IMR-90 (cell line): ENCODE measurements at regions not wholly inside any gene's neighbourhood (a gene's known extent, or its start where the extent isn't known, plus 50 kb on each side); places are given as distances from the start of the nearest gene placed in this dataset.

ENCODE experiments used
- ATAC-seq: fragments of 200-7000 bp; cut with Tn5 transposase; 2 replicates; pipeline ENCODE4 v1.9.1; 2020; ENCODE audit warnings: low read depth, mild to moderate bottlenecking, moderate library complexity
- BruUV-seq: library from RNA; stranded (reverse); fragments of 400-500 nt; replicated peaks from 2 replicates; lab custom pipeline; 2021; lab: Mats Ljungman, UMichigan
- CTCF ChIA-PET: fragments of 300-600 bp; formaldehyde crosslinking; extraction: SDS; loops from one replicate; lab custom pipeline; 2021; ENCODE audit warnings: antibody characterized with exemption; lab: Yijun Ruan, JAX
- POLR2A ChIA-PET: fragments of 300-600 bp; sonication (Branson Sonifier 250); formaldehyde crosslinking; loops from one replicate; lab custom pipeline; 2022; ENCODE audit warnings: antibody characterized with exemption; ENCODE audit not compliant: unreplicated experiment; lab: Charles Lee
- DNase-seq: peaks from one replicate; pipeline ENCODE4 v3.0.0; 2013
- H2AFZ ChIP-seq: replicated peaks from 2 replicates; pipeline ENCODE3; 2013; ENCODE audit warnings: low read length, mild to moderate bottlenecking; ENCODE audit not compliant: poor library complexity
- H2AK5ac ChIP-seq: 2 replicates; pipeline ENCODE4 v1.6.1; 2013; ENCODE audit warnings: low read depth, low read length, inconsistent platforms
- H2AK9ac ChIP-seq: replicated peaks from 2 replicates; pipeline ENCODE3; 2013; ENCODE audit warnings: mild to moderate bottlenecking, low read depth, low read length, moderate library complexity; ENCODE audit not compliant: poor library complexity
- H2BK120ac ChIP-seq: 2 replicates; pipeline ENCODE4 v1.6.1; 2013; ENCODE audit warnings: low read depth, low read length, inconsistent platforms
- H2BK15ac ChIP-seq: 3 replicates; pipeline ENCODE4 v1.6.1; 2013; ENCODE audit warnings: low read depth, low read length, inconsistent platforms
- H2BK20ac ChIP-seq: 2 replicates; pipeline ENCODE4 v1.6.1; 2013; ENCODE audit warnings: low read depth, mild to moderate bottlenecking, inconsistent platforms, low read length, moderate library complexity
- H2BK5ac ChIP-seq: 2 replicates; pipeline ENCODE4 v1.6.1; 2013; ENCODE audit warnings: mild to moderate bottlenecking, low read depth, low read length, inconsistent platforms; ENCODE audit not compliant: poor library complexity, severe bottlenecking
- H3K14ac ChIP-seq: replicated peaks from 2 replicates; pipeline ENCODE4 v1.6.1; 2013; ENCODE audit warnings: low read depth, low read length, inconsistent platforms
- H3K18ac ChIP-seq: 2 replicates; pipeline ENCODE4 v1.6.1; 2013; ENCODE audit warnings: low read depth, low read length, control low read depth
- H3K23ac ChIP-seq: 2 replicates; pipeline ENCODE4 v1.6.1; 2013; ENCODE audit warnings: low read depth, low read length, inconsistent platforms
- H3K27ac ChIP-seq: 2 replicates; pipeline ENCODE4 v1.5.1; 2013; ENCODE audit warnings: mild to moderate bottlenecking, control low read depth, low read length; ENCODE audit not compliant: insufficient read depth
- H3K27me3 ChIP-seq: 2 replicates; pipeline ENCODE4 v1.6.1; 2013; ENCODE audit warnings: low read length; ENCODE audit not compliant: control insufficient read depth, insufficient read depth
- H3K36me3 ChIP-seq: 2 replicates; pipeline ENCODE4 v1.6.1; 2013; ENCODE audit warnings: low read length, mixed read lengths; ENCODE audit not compliant: control insufficient read depth, insufficient read depth
- H3K4ac ChIP-seq: 2 replicates; pipeline ENCODE4 v1.6.1; 2013; ENCODE audit warnings: low read depth, low read length, inconsistent platforms
- H3K4me1 ChIP-seq: 2 replicates; pipeline ENCODE4 v1.6.1; 2013; ENCODE audit warnings: low read length, mixed read lengths; ENCODE audit not compliant: control insufficient read depth, insufficient read depth
- H3K4me2 ChIP-seq: 2 replicates; pipeline ENCODE4 v1.6.1; 2013; ENCODE audit warnings: low read depth, mild to moderate bottlenecking, control low read depth, low read length, moderate library complexity
- H3K4me3 ChIP-seq: 2 replicates; pipeline ENCODE4 v1.5.1; 2013; ENCODE audit warnings: low read depth, mild to moderate bottlenecking, control low read depth, low read length, moderate library complexity; ENCODE audit not compliant: insufficient read depth
- H3K56ac ChIP-seq: 2 replicates; pipeline ENCODE4 v1.6.1; 2013; ENCODE audit warnings: low read length, inconsistent platforms; ENCODE audit not compliant: insufficient read depth; ENCODE audit errors: extremely low read depth
- H3K79me1 ChIP-seq, 2 experiments: 2 replicates each; pipeline ENCODE4 v1.6.1; 2013; ENCODE audit warnings: low read length in 2 of 2, inconsistent platforms in 1 of 2, low read depth in 1 of 2
- H3K9ac ChIP-seq: 2 replicates; pipeline ENCODE4 v1.6.1; 2013; ENCODE audit warnings: low read depth, low read length, control low read depth
- H3K9me1 ChIP-seq: 2 replicates; pipeline ENCODE4 v1.6.1; 2013; ENCODE audit warnings: low read length, inconsistent platforms; ENCODE audit not compliant: insufficient read depth
- H3K9me3 ChIP-seq: 2 replicates; pipeline ENCODE4 v1.6.1; 2013; ENCODE audit warnings: low read length; ENCODE audit not compliant: control insufficient read depth, insufficient read depth
- H4K20me1 ChIP-seq: 2 replicates; pipeline ENCODE4 v1.6.1; 2013; ENCODE audit warnings: low read length, inconsistent platforms; ENCODE audit not compliant: insufficient read depth
- H4K5ac ChIP-seq: 2 replicates; pipeline ENCODE4 v1.6.1; 2013; ENCODE audit warnings: mild to moderate bottlenecking, low read depth, low read length, control low read depth
- H4K8ac ChIP-seq, 2 experiments: 2 replicates each; pipeline ENCODE4 v1.6.1; 2013; ENCODE audit warnings: low read depth in 2 of 2, low read length in 2 of 2, control low read depth in 1 of 2, inconsistent platforms in 1 of 2
- H4K91ac ChIP-seq: 2 replicates; pipeline ENCODE4 v1.6.1; 2013; ENCODE audit warnings: low read depth, low read length, inconsistent platforms; ENCODE audit not compliant: insufficient read depth
- BHLHE40 ChIP-seq: fragments of 150-350 bp; IDR thresholded peaks from 2 replicates; pipeline ENCODE4 v1.6.1; 2016; ENCODE audit warnings: mild to moderate bottlenecking, low read depth, low read length
- CEBPB ChIP-seq: IDR thresholded peaks from 2 replicates; pipeline ENCODE4 v1.6.1; 2012; ENCODE audit warnings: low read depth, low read length, improper control_type of control experiment
- CHD1 ChIP-seq: IDR thresholded peaks from 2 replicates; pipeline ENCODE4 v1.6.1; 2012; ENCODE audit warnings: low read depth, low read length, improper control_type of control experiment
- FOS ChIP-seq: fragments of 150-350 bp; IDR thresholded peaks from 2 replicates; pipeline ENCODE4 v1.6.1; 2016; ENCODE audit warnings: low read depth, low read length
- MAFK ChIP-seq: IDR thresholded peaks from 2 replicates; pipeline ENCODE4 v1.6.1; 2012; ENCODE audit warnings: low read depth, low read length, improper control_type of control experiment
- MAZ ChIP-seq: IDR thresholded peaks from 2 replicates; pipeline ENCODE4 v1.6.1; 2012; ENCODE audit warnings: low read depth, mild to moderate bottlenecking, low read length, improper control_type of control experiment, moderate library complexity, borderline replicate concordance
- MXI1 ChIP-seq: IDR thresholded peaks from 2 replicates; pipeline ENCODE4 v1.6.1; 2012; ENCODE audit warnings: low read depth, mild to moderate bottlenecking, low read length, moderate library complexity, borderline replicate concordance
- NFE2L2 ChIP-seq: fragments of 150-350 bp; IDR thresholded peaks from 2 replicates; pipeline ENCODE4 v1.6.1; 2016; ENCODE audit warnings: low read depth, mild to moderate bottlenecking, low read length
- POLR2A ChIP-seq: IDR thresholded peaks from 2 replicates; pipeline ENCODE4 v1.6.1; 2012; ENCODE audit warnings: mild to moderate bottlenecking, low read depth, low read length
- RAD21 ChIP-seq: IDR thresholded peaks from 2 replicates; pipeline ENCODE4 v1.6.1; 2012; ENCODE audit warnings: low read length, improper control_type of control experiment
- RCOR1 ChIP-seq: IDR thresholded peaks from 2 replicates; pipeline ENCODE4 v1.6.1; 2012; ENCODE audit warnings: mild to moderate bottlenecking, low read length, improper control_type of control experiment; ENCODE audit not compliant: insufficient replicate concordance
- RFX5 ChIP-seq: IDR thresholded peaks from 2 replicates; pipeline ENCODE4 v1.8.0; 2012; ENCODE audit warnings: low read depth, mild to moderate bottlenecking, low read length, moderate library complexity
- SMC3 ChIP-seq: fragments of 150-350 bp; IDR thresholded peaks from 2 replicates; pipeline ENCODE4 v1.6.1; 2016; ENCODE audit warnings: low read depth, mild to moderate bottlenecking, antibody characterized with exemption, low read length, moderate library complexity
- WGBS, 2 experiments: methylation state at CpG; one replicate each; pipeline versions ENCODE4 v1.1.5 to v1.1.7; 2013; ENCODE audit warnings: missing lambda C conversion rate in 2 of 2; ENCODE audit not compliant: insufficient read length in 1 of 2; ENCODE audit errors: extremely low coverage in 2 of 2; 5-methylcytosine and 5-hydroxymethylcytosine counted together
- dilution Hi-C: fragments of 300-500 bp; cut with HindIII; formaldehyde crosslinking; loops from one replicate; pipeline ENCODE4 v1.14.3; 2018; ENCODE audit warnings: low sequenced_read_pairs; ENCODE audit not compliant: unreplicated experiment
- in situ Hi-C: fragments of 300-500 bp; cut with MboI; formaldehyde crosslinking; loops from 3 replicates; pipeline ENCODE4 v1.14.3; 2019; ENCODE audit warnings: low sequenced_read_pairs, inconsistent platforms, mixed read lengths
- intact Hi-C: fragments of 100-400 bp; cut with micrococcal nuclease; formaldehyde crosslinking; loops from 2 replicates; pipeline ENCODE4 v1.10.0; 2022
- TF ChIP-seq, protein P1 (sequence below): fragments of 150-350 bp; IDR thresholded peaks from 2 replicates; pipeline ENCODE4 v1.6.1; 2017; ENCODE audit warnings: mild to moderate bottlenecking, antibody characterized with exemption, low read length, low read depth
- TF ChIP-seq, protein P2 (sequence below): fragments of 150-350 bp; IDR thresholded peaks from 2 replicates; pipeline ENCODE4 v1.6.1; 2016; ENCODE audit warnings: low read depth, mild to moderate bottlenecking, low read length, moderate library complexity, borderline replicate concordance
- TF ChIP-seq, protein P3 (sequence below): conservative IDR thresholded peaks from 2 replicates; pipeline ENCODE4 v1.5.1; 2012; ENCODE audit warnings: mild to moderate bottlenecking, low read depth, low read length, improper control_type of control experiment

DNA sequence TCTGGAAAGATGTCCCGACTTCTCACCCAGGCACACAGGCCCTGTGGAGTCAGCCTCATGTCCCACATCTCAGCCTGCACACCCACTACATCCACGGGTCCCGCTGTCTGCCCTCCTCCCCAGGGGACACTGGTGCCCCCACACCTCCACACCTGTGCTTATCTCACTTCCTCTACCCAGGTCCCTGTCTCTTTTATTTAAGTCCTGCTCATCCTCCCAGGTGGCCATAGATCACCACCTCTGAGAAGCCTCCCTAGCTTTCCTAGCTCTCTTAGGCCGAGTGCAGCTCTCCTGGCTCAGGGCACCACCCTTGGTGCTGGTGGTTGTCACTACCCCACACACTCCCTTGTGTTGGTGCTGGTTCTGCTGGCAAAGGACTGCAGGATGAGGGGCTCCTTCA lies 143.6 kb upstream of the PITX1 start:
- Histone ChIP-seq H2BK15ac (no peak overlapping the region), H2BK20ac (no peak overlapping the region), H3K9me3 (no peaks in the 10 kb centered on the region), H3K27ac (no peak overlapping the region), H3K14ac (no peak overlapping the region), H4K5ac (no peak overlapping the region), H4K20me1 (no peaks in the 10 kb centered on the region), H3K9me1 (peaks cover 4% of the 10 kb centered on the region; the same call in 1 of the 2 replicates), H2AFZ (peak overlapping the region; percentile 28), H3K79me1 (no peaks in the 10 kb centered on the region), H2BK5ac (no peak overlapping the region), H3K4ac (no peak overlapping the region), H2AK5ac (no peak overlapping the region), H2AK9ac (no peak overlapping the region), H2BK120ac (no peak overlapping the region), H3K23ac (no peak overlapping the region), H4K91ac (no peak overlapping the region), H3K4me3 (no peak overlapping the region), H4K8ac (no peak overlapping the region), H3K4me1 (no peaks in the 10 kb centered on the region), H3K18ac (no peak overlapping the region), H3K27me3 (peaks cover 10% of the 10 kb centered on the region; the same call in 1 of the 2 replicates), H3K4me2 (no peak overlapping the region), H3K9ac (no peak overlapping the region), H3K36me3 (no peaks in the 10 kb centered on the region), H3K56ac (no peak overlapping the region)
- no peak for DNase-seq
- intact Hi-C loops (no loop called here), in situ Hi-C loops (no loop called here), dilution Hi-C loops (no loop called here)
- CTCF ChIA-PET, result no interaction called here
- 86% methylated on average over 1 of the region's 4 CpGs; no CpG with 5 or more reads in 1 of the 2 experiments for WGBS, 2 experiments
- POLR2A ChIA-PET, result no interaction called here
- ATAC-seq, result no peak
- TF ChIP-seq, protein P1, sequence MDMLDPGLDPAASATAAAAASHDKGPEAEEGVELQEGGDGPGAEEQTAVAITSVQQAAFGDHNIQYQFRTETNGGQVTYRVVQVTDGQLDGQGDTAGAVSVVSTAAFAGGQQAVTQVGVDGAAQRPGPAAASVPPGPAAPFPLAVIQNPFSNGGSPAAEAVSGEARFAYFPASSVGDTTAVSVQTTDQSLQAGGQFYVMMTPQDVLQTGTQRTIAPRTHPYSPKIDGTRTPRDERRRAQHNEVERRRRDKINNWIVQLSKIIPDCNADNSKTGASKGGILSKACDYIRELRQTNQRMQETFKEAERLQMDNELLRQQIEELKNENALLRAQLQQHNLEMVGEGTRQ, result no peak
- TF ChIP-seq POLR2A (no peak), RCOR1 (no peak), SMC3 (no peak), RAD21 (no peak), RFX5 (no peak), CHD1 (no peak), MXI1 (no peak), MAFK (no peak), CEBPB (no peak), NFE2L2 (no peak), FOS (no peak), BHLHE40 (no peak), MAZ (no peak)
- TF ChIP-seq, protein P2, sequence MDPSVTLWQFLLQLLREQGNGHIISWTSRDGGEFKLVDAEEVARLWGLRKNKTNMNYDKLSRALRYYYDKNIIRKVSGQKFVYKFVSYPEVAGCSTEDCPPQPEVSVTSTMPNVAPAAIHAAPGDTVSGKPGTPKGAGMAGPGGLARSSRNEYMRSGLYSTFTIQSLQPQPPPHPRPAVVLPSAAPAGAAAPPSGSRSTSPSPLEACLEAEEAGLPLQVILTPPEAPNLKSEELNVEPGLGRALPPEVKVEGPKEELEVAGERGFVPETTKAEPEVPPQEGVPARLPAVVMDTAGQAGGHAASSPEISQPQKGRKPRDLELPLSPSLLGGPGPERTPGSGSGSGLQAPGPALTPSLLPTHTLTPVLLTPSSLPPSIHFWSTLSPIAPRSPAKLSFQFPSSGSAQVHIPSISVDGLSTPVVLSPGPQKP, result no peak
- TF ChIP-seq, protein P3, sequence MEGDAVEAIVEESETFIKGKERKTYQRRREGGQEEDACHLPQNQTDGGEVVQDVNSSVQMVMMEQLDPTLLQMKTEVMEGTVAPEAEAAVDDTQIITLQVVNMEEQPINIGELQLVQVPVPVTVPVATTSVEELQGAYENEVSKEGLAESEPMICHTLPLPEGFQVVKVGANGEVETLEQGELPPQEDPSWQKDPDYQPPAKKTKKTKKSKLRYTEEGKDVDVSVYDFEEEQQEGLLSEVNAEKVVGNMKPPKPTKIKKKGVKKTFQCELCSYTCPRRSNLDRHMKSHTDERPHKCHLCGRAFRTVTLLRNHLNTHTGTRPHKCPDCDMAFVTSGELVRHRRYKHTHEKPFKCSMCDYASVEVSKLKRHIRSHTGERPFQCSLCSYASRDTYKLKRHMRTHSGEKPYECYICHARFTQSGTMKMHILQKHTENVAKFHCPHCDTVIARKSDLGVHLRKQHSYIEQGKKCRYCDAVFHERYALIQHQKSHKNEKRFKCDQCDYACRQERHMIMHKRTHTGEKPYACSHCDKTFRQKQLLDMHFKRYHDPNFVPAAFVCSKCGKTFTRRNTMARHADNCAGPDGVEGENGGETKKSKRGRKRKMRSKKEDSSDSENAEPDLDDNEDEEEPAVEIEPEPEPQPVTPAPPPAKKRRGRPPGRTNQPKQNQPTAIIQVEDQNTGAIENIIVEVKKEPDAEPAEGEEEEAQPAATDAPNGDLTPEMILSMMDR, result no peak
- no TSS peak for BruUV-seq
